ENCODE measurements at regions not wholly inside any gene's neighbourhood (a gene's known extent, or its start where the extent isn't known, plus 50 kb on each side); places are given as distances from the start of the nearest gene placed in this dataset.

GRCh38 chr13:78035500-78035899 lies 116.9 kb upstream of the EDNRB start:
- no peak overlapping the region for H3K9ac ChIP-seq (ENCODE audit: low read length)
- no peaks in the 10 kb centered on the region for H3K27me3 ChIP-seq (ENCODE audit: control insufficient read depth, insufficient read depth, low read length)
- H3K27ac ChIP-seq (ENCODE audit: low read length): no peak overlapping the region
- H3K4me1 ChIP-seq (ENCODE audit: control insufficient read depth, low read depth, low read length): peaks cover under 1% of the 10 kb centered on the region
- H3K36me3 ChIP-seq (ENCODE audit: control insufficient read depth, low read depth, low read length): no peaks in the 10 kb centered on the region
- no peak overlapping the region for H3K4me3 ChIP-seq (ENCODE audit: low read length)
- H3K9me3 ChIP-seq (ENCODE audit: control insufficient read depth, low read depth, low read length): no peaks in the 10 kb centered on the region

GRCh38 chr13:78033509-78033908 lies 114.9 kb upstream of the EDNRB start:
- Histone ChIP-seq H3K4me3 (ENCODE audit: low read length) (no peak overlapping the region), H3K9me3 (ENCODE audit: control insufficient read depth, low read depth, low read length) (no peaks in the 10 kb centered on the region), H3K27ac (ENCODE audit: low read length) (no peak overlapping the region), H3K27me3 (ENCODE audit: control insufficient read depth, insufficient read depth, low read length) (no peaks in the 10 kb centered on the region), H3K9ac (ENCODE audit: low read length) (no peak overlapping the region), H3K4me1 (ENCODE audit: control insufficient read depth, low read depth, low read length) (peaks cover 4% of the 10 kb centered on the region), H3K36me3 (ENCODE audit: control insufficient read depth, low read depth, low read length) (no peaks in the 10 kb centered on the region)

GRCh38 chr13:78032132-78032531 lies 113.5 kb upstream of the EDNRB start:
- H3K27me3 ChIP-seq (ENCODE audit: control insufficient read depth, insufficient read depth, low read length): no peaks in the 10 kb centered on the region
- H3K9me3 ChIP-seq (ENCODE audit: control insufficient read depth, low read depth, low read length): no peaks in the 10 kb centered on the region
- no peaks in the 10 kb centered on the region for H3K36me3 ChIP-seq (ENCODE audit: control insufficient read depth, low read depth, low read length)
- no peak overlapping the region for H3K27ac ChIP-seq (ENCODE audit: low read length)
- H3K4me3 ChIP-seq (ENCODE audit: low read length): no peak overlapping the region
- H3K9ac ChIP-seq (ENCODE audit: low read length): no peak overlapping the region
- peaks cover 4% of the 10 kb centered on the region for H3K4me1 ChIP-seq (ENCODE audit: control insufficient read depth, low read depth, low read length)

- no peak overlapping the region for H3K9ac ChIP-seq (ENCODE audit: low read length)
- no peak overlapping the region for H3K27ac ChIP-seq (ENCODE audit: low read length)
- no peaks in the 10 kb centered on the region for H3K27me3 ChIP-seq (ENCODE audit: control insufficient read depth, insufficient read depth, low read length)
- H3K9me3 ChIP-seq (ENCODE audit: control insufficient read depth, low read depth, low read length): no peaks in the 10 kb centered on the region
- no peak overlapping the region for H3K4me3 ChIP-seq (ENCODE audit: low read length)
- H3K36me3 ChIP-seq (ENCODE audit: control insufficient read depth, low read depth, low read length): no peaks in the 10 kb centered on the region
- peaks cover 4% of the 10 kb centered on the region for H3K4me1 ChIP-seq (ENCODE audit: control insufficient read depth, low read depth, low read length)
Observed at GRCh38 chr13:78030341-78030896, 111.8 kb upstream of the EDNRB start.

GRCh38 chr13:78029901-78030300 lies 111.3 kb upstream of the EDNRB start:
- Histone ChIP-seq H3K4me1 (ENCODE audit: control insufficient read depth, low read depth, low read length) (peaks cover 4% of the 10 kb centered on the region), H3K27ac (ENCODE audit: low read length) (no peak overlapping the region), H3K36me3 (ENCODE audit: control insufficient read depth, low read depth, low read length) (no peaks in the 10 kb centered on the region), H3K9ac (ENCODE audit: low read length) (no peak overlapping the region), H3K27me3 (ENCODE audit: control insufficient read depth, insufficient read depth, low read length) (no peaks in the 10 kb centered on the region), H3K4me3 (ENCODE audit: low read length) (no peak overlapping the region), H3K9me3 (ENCODE audit: control insufficient read depth, low read depth, low read length) (no peaks in the 10 kb centered on the region)

- Histone ChIP-seq H3K9me3 (ENCODE audit: control insufficient read depth, low read depth, low read length) (no peaks in the 10 kb centered on the region), H3K9ac (ENCODE audit: low read length) (no peak overlapping the region), H3K27me3 (ENCODE audit: control insufficient read depth, insufficient read depth, low read length) (no peaks in the 10 kb centered on the region), H3K4me1 (ENCODE audit: control insufficient read depth, low read depth, low read length) (peaks cover 4% of the 10 kb centered on the region), H3K4me3 (ENCODE audit: low read length) (no peak overlapping the region), H3K27ac (ENCODE audit: low read length) (no peak overlapping the region), H3K36me3 (ENCODE audit: control insufficient read depth, low read depth, low read length) (no peaks in the 10 kb centered on the region)
Observed at GRCh38 chr13:78028960-78029359, 110.3 kb upstream of the EDNRB start.

GRCh38 chr13:78024996-78025395 lies 106.4 kb upstream of the EDNRB start:
- Histone ChIP-seq H3K27me3 (ENCODE audit: control insufficient read depth, insufficient read depth, low read length) (no peaks in the 10 kb centered on the region), H3K9ac (ENCODE audit: low read length) (no peak overlapping the region), H3K36me3 (ENCODE audit: control insufficient read depth, low read depth, low read length) (no peaks in the 10 kb centered on the region), H3K9me3 (ENCODE audit: control insufficient read depth, low read depth, low read length) (no peaks in the 10 kb centered on the region), H3K4me1 (ENCODE audit: control insufficient read depth, low read depth, low read length) (no peaks in the 10 kb centered on the region), H3K27ac (ENCODE audit: low read length) (no peak overlapping the region), H3K4me3 (ENCODE audit: low read length) (no peak overlapping the region)

- no peak overlapping the region for H3K27ac ChIP-seq (ENCODE audit: low read length)
Observed at GRCh38 chr13:78022164-78022877, 103.7 kb upstream of the EDNRB start.

GRCh38 chr13:78020861-78021260 lies 102.2 kb upstream of the EDNRB start:
- Histone ChIP-seq H3K9ac (ENCODE audit: low read length) (no peak overlapping the region), H3K9me3 (ENCODE audit: control insufficient read depth, low read depth, low read length) (no peaks in the 10 kb centered on the region), H3K36me3 (ENCODE audit: control insufficient read depth, low read depth, low read length) (no peaks in the 10 kb centered on the region), H3K27me3 (ENCODE audit: control insufficient read depth, insufficient read depth, low read length) (no peaks in the 10 kb centered on the region), H3K4me1 (ENCODE audit: control insufficient read depth, low read depth, low read length) (no peaks in the 10 kb centered on the region), H3K4me3 (ENCODE audit: low read length) (no peak overlapping the region), H3K27ac (ENCODE audit: low read length) (no peak overlapping the region)

More at GRCh38 chr13:78022164-78022877, 103.7 kb upstream of the EDNRB start:
- H3K27me3 ChIP-seq (ENCODE audit: control insufficient read depth, insufficient read depth, low read length): no peaks in the 10 kb centered on the region
- H3K9me3 ChIP-seq (ENCODE audit: control insufficient read depth, low read depth, low read length): no peaks in the 10 kb centered on the region
- H3K36me3 ChIP-seq (ENCODE audit: control insufficient read depth, low read depth, low read length): no peaks in the 10 kb centered on the region
- no peak overlapping the region for H3K9ac ChIP-seq (ENCODE audit: low read length)
- no peak overlapping the region for H3K4me3 ChIP-seq (ENCODE audit: low read length)
- no peaks in the 10 kb centered on the region for H3K4me1 ChIP-seq (ENCODE audit: control insufficient read depth, low read depth, low read length)

GRCh38 chr13:78015782-78016181 lies 97.2 kb upstream of the EDNRB start:
- no peak overlapping the region for H3K27ac ChIP-seq (ENCODE audit: low read length)
- no peaks in the 10 kb centered on the region for H3K9me3 ChIP-seq (ENCODE audit: control insufficient read depth, low read depth, low read length)
- no peak overlapping the region for H3K4me3 ChIP-seq (ENCODE audit: low read length)
- no peaks in the 10 kb centered on the region for H3K36me3 ChIP-seq (ENCODE audit: control insufficient read depth, low read depth, low read length)
- H3K4me1 ChIP-seq (ENCODE audit: control insufficient read depth, low read depth, low read length): no peaks in the 10 kb centered on the region
- H3K9ac ChIP-seq (ENCODE audit: low read length): no peak overlapping the region
- no peaks in the 10 kb centered on the region for H3K27me3 ChIP-seq (ENCODE audit: control insufficient read depth, insufficient read depth, low read length)

GRCh38 chr13:78012046-78012445 lies 93.4 kb upstream of the EDNRB start:
- no peaks in the 10 kb centered on the region for H3K4me1 ChIP-seq (ENCODE audit: control insufficient read depth, low read depth, low read length)
- H3K4me3 ChIP-seq (ENCODE audit: low read length): no peak overlapping the region
- H3K27ac ChIP-seq (ENCODE audit: low read length): no peak overlapping the region
- no peaks in the 10 kb centered on the region for H3K27me3 ChIP-seq (ENCODE audit: control insufficient read depth, insufficient read depth, low read length)
- no peaks in the 10 kb centered on the region for H3K9me3 ChIP-seq (ENCODE audit: control insufficient read depth, low read depth, low read length)
- no peaks in the 10 kb centered on the region for H3K36me3 ChIP-seq (ENCODE audit: control insufficient read depth, low read depth, low read length)
- H3K9ac ChIP-seq (ENCODE audit: low read length): no peak overlapping the region

GRCh38 chr13:78004821-78005220 lies 86.2 kb upstream of the EDNRB start:
- Histone ChIP-seq H3K4me1 (ENCODE audit: control insufficient read depth, low read depth, low read length) (no peaks in the 10 kb centered on the region), H3K36me3 (ENCODE audit: control insufficient read depth, low read depth, low read length) (no peaks in the 10 kb centered on the region), H3K9ac (ENCODE audit: low read length) (no peak overlapping the region), H3K27ac (ENCODE audit: low read length) (no peak overlapping the region), H3K27me3 (ENCODE audit: control insufficient read depth, insufficient read depth, low read length) (no peaks in the 10 kb centered on the region), H3K4me3 (ENCODE audit: low read length) (no peak overlapping the region), H3K9me3 (ENCODE audit: control insufficient read depth, low read depth, low read length) (no peaks in the 10 kb centered on the region)
